ENCODE measurements at regions not wholly inside any gene's neighbourhood (a gene's known extent, or its start where the extent isn't known, plus 50 kb on each side); places are given as distances from the start of the nearest gene placed in this dataset.

- TF ChIP-seq POLR2AphosphoS5 (IDR thresholded peaks at IDR 0.05) (no peak), CTCF (IDR thresholded peaks at IDR 0.05 in 8 of 11, conservative IDR thresholded peaks at IDR 0.05 in 3 of 11) (no peak), POLR2A (IDR thresholded peaks at IDR 0.05) (no peak)
These were observed 658.6 kb downstream of the ISL1 start for GRCh38 chr5:52041842-52042241.
